Thyroid gland (tissue), 4 donors: ENCODE measurements at regions not wholly inside any gene's neighbourhood (a gene's known extent, or its start where the extent isn't known, plus 50 kb on each side); places are given as distances from the start of the nearest gene placed in this dataset.

Experiments
- DNase-seq, 2 donors: peaks; one replicate each; pipeline ENCODE4 v3.0.0-alpha.2; 2019
- H3K27ac ChIP-seq, 3 donors: fragments of 200-600 bp; sonication (generic); 1 replicate in 2 of 3; 2 replicates in 1 of 3; pipeline ENCODE4 v1.5.1; 2016 to 2019; ENCODE audit warnings: mild to moderate bottlenecking in 1 of 3, moderate library complexity in 1 of 3
- H3K27me3 ChIP-seq: fragments of 200-600 bp; sonication (generic); one replicate; pipeline ENCODE4 v1.5.1; 2019
- H3K36me3 ChIP-seq, 2 donors: fragments of 200-600 bp; sonication (generic); one replicate each; pipeline ENCODE4 v1.5.1; 2016 to 2019
- H3K4me1 ChIP-seq, 2 donors: fragments of 200-600 bp; sonication (generic); one replicate each; pipeline ENCODE4 v1.5.1; 2017 to 2019
- H3K4me3 ChIP-seq, 3 donors: fragments of 200-600 bp; sonication (generic); replicated peaks in 1 of 3; 1 replicate in 2 of 3; 2 replicates in 1 of 3; pipeline ENCODE4 v1.5.1; 2016; ENCODE audit warnings: mild to moderate bottlenecking in 1 of 3
- H3K9me3 ChIP-seq: fragments of 200-600 bp; sonication (generic); one replicate; pipeline ENCODE4 v1.5.1; 2017
- POLR2A ChIP-seq, 2 donors: fragments of 450-650 bp; IDR thresholded peaks; one replicate each; pipeline ENCODE4 v1.6.1; 2017; ENCODE audit warnings: antibody characterized with exemption in 2 of 2, mild to moderate bottlenecking in 2 of 2, moderate library complexity in 1 of 2
- WGBS, 2 donors: methylation state at CpG; one replicate each; pipeline ENCODE4 v1.1.5; 2017; 5-methylcytosine and 5-hydroxymethylcytosine counted together
- intact Hi-C: fragments of 100-400 bp; cut with DNase I; formaldehyde crosslinking; loops from one replicate; pipeline ENCODE4 v1.15.1; 2023
- TF ChIP-seq, protein P1 (sequence below), 6 experiments: fragments of 200-600 bp in 3 of 6; fragments of 450-650 bp in 3 of 6; sonication (generic) in 3 of 6; IDR thresholded peaks; one replicate each; pipeline ENCODE4 v1.5.1; 2016 to 2019; ENCODE audit warnings: antibody characterized with exemption in 6 of 6, mild to moderate bottlenecking in 2 of 6, inconsistent platforms in 1 of 6, moderate library complexity in 1 of 6

DNA sequence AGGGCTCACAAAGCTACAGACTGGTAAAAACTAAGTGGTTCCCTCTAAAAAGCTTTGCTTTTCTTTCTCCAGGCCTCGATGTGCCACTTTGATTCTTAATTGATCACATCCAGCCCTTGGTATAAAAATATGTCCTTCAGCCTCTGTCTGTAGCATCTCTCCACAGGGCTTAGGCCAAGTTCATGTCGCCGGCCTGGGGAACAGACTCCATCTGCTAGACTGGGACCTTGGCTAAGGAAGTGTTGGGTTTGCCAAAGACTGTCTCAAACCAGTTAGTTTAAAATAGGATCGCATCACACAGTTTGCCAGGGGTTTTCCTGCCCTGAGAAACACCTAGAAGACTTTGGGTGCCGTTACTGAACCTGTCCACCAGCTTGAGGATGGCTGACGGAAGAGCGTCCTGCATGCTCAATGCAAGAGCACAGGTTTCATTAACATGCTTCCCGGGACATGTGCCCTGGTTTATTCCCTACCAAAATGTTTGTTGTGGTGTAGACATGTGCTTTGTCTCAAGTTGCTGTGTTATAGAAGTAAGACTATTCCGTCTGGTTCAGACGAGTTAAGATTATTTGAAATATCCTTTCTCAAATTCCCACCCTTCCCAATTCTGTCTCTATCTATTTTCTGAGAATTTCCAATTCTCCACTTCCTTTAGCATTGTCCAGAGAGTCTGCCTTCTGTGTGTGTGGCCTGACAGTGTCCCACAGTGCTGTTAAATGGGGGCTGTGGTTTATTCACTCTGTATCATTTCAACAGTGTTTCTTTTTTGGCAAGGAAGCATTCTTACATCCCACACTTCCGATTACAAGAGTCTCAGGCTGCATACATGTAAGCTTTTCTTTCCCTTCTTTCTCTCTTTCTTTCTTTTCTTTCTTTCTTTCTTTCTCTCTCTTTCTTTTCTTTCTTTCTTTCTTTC lies 334.7 kb downstream of the INHBA start:
- H3K4me1 ChIP-seq: no peaks in the 10 kb centered on the region
- no peak for DNase-seq
- H3K27ac ChIP-seq: no peak overlapping the region
- H3K4me3 ChIP-seq: no peak overlapping the region
- intact Hi-C loops: no loop called here
- H3K27me3 ChIP-seq: no peaks in the 10 kb centered on the region
- no peaks in the 10 kb centered on the region for H3K9me3 ChIP-seq
- WGBS, 2 donors: 85 to 93% methylated on average over 11 of the region's 11 CpGs
- no peaks in the 10 kb centered on the region for H3K36me3 ChIP-seq
- TF ChIP-seq, protein P1, sequence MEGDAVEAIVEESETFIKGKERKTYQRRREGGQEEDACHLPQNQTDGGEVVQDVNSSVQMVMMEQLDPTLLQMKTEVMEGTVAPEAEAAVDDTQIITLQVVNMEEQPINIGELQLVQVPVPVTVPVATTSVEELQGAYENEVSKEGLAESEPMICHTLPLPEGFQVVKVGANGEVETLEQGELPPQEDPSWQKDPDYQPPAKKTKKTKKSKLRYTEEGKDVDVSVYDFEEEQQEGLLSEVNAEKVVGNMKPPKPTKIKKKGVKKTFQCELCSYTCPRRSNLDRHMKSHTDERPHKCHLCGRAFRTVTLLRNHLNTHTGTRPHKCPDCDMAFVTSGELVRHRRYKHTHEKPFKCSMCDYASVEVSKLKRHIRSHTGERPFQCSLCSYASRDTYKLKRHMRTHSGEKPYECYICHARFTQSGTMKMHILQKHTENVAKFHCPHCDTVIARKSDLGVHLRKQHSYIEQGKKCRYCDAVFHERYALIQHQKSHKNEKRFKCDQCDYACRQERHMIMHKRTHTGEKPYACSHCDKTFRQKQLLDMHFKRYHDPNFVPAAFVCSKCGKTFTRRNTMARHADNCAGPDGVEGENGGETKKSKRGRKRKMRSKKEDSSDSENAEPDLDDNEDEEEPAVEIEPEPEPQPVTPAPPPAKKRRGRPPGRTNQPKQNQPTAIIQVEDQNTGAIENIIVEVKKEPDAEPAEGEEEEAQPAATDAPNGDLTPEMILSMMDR (IDR thresholded peaks at IDR 0.05): no peak
- no peak for TF ChIP-seq POLR2A (IDR thresholded peaks at IDR 0.05)

DNA sequence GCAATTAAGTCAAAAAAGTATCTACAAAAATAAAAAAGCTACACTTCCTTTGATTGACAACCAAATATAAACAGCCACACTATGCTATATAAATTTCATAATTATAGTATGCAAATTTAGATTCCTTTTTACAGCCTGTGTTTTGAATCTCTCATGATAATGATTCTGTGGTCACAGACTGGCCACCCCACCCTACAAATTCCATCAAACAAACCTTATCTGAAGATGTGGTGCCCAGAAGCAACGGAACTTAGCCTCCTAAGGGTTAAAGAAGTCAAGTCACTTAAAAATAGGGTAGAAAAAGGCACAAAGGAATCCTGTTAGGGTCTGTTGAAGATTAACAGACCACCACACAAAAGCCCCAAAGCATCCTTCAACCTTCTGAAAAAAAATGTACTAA lies 351.8 kb downstream of the INHBA start:
- DNase-seq: no peak
- no peak overlapping the region for H3K4me3 ChIP-seq
- H3K27me3 ChIP-seq: no peaks in the 10 kb centered on the region
- no peaks in the 10 kb centered on the region for H3K36me3 ChIP-seq
- no peaks in the 10 kb centered on the region for H3K4me1 ChIP-seq
- H3K9me3 ChIP-seq: no peaks in the 10 kb centered on the region
- H3K27ac ChIP-seq: no peak overlapping the region
- 60 to 75% methylated on average over 1 of the region's 1 CpG for WGBS, 2 donors
- intact Hi-C loops: no loop called here
- TF ChIP-seq POLR2A (IDR thresholded peaks at IDR 0.05): no peak
- TF ChIP-seq, protein P1 (IDR thresholded peaks at IDR 0.05): no peak

DNA sequence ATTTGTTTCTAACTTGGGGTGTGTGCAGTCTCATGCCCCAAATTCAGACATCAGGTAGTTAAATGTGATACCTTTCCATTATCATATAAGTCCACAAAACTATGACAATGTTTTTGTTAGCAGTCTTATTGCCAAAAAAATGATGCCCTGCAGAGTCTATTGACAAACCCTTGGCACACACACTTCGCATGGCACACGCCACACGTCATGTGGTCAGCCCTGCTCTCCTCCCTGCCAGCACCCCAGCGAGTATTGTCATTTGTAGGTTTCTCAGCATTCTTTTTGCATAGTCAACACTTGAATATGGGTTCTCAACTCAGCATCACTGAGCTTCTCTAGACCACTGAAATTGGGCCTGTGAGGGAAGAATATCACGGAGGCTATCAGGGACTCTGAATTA lies 356.0 kb downstream of the INHBA start:
- DNase-seq: no peak
- no peak overlapping the region for H3K27ac ChIP-seq
- TF ChIP-seq POLR2A (IDR thresholded peaks at IDR 0.05): no peak
- TF ChIP-seq, protein P1 (IDR thresholded peaks at IDR 0.05): no peak
- intact Hi-C loops: no loop called here
- H3K4me1 ChIP-seq: no peaks in the 10 kb centered on the region
- no peaks in the 10 kb centered on the region for H3K9me3 ChIP-seq
- 86 to 94% methylated on average over 5 of the region's 5 CpGs for WGBS, 2 donors
- no peaks in the 10 kb centered on the region for H3K36me3 ChIP-seq
- H3K27me3 ChIP-seq: no peaks in the 10 kb centered on the region
- H3K4me3 ChIP-seq: no peak overlapping the region

DNA sequence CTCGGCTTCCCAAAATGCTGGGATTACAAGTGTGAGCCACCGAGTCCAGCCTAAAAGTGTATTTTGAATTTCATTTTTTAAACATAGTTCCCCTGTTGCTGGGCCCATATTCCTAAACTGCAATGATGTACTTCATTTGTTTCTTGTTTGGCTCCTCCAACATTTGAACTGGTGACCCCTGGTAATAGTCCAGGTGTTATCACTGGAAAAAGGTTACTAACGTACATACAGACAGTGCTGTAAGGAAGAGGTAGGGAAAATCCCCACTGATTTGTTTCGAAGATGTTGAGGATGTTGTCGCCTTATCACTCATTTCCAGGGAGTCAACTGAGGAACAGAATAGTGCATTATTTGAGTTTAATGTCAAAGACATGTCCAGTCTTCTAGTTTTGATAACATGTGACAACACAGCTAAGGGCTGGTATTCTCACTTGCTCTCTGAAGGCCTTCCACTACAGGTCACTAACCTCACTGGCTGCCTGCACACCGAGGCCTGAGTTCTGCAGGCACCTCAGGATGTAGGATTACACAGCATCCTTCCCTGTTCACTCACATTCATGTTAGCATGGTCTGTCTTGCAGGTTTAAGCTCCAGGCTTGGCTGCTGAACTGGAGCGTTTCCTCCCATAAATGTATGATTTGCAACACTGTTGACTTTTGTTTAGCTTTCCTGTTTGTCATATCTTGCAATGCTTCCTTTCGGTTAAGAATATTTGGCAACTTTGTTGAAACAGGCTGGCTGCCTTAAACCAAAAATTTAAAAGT lies 362.8 kb downstream of the INHBA start:
- no peaks in the 10 kb centered on the region for H3K36me3 ChIP-seq
- TF ChIP-seq, protein P1 (IDR thresholded peaks at IDR 0.05): no peak
- no peak for TF ChIP-seq POLR2A (IDR thresholded peaks at IDR 0.05)
- no peaks in the 10 kb centered on the region for H3K27me3 ChIP-seq
- no peaks in the 10 kb centered on the region for H3K9me3 ChIP-seq
- no peak overlapping the region for H3K4me3 ChIP-seq
- intact Hi-C loops: no loop called here
- no peak for DNase-seq
- no peak overlapping the region for H3K27ac ChIP-seq
- 86 to 92% methylated on average over 8 of the region's 8 CpGs for WGBS, 2 donors
- no peaks in the 10 kb centered on the region for H3K4me1 ChIP-seq

DNA sequence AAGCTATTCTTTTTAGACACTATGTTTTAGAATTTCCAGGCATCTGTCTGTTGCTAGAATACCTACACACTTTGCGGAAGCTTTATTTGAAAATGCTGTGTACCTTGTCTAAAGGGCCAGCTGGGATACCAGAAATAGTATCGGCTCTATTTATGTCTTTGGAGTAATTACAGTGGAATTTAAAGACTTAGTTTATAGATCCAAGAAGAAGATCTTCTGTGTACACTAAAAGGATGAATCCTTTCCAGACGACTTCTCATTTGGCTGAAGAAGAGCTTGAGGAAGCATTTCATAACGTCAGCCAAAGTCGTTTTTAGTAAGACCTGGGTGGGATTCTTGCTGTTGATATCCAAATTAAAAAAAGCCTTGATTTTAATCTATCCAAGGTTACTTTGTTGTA lies 365.9 kb downstream of the INHBA start:
- Histone ChIP-seq H3K4me3 (no peak overlapping the region), H3K4me1 (no peaks in the 10 kb centered on the region), H3K36me3 (no peaks in the 10 kb centered on the region), H3K27ac (no peak overlapping the region), H3K27me3 (no peaks in the 10 kb centered on the region), H3K9me3 (no peaks in the 10 kb centered on the region)
- TF ChIP-seq, protein P1 (IDR thresholded peaks at IDR 0.05): no peak
- TF ChIP-seq POLR2A (IDR thresholded peaks at IDR 0.05): no peak
- intact Hi-C loops: no loop called here
- 64 to 72% methylated on average over 5 of the region's 5 CpGs for WGBS, 2 donors
- DNase-seq: no peak
